HG02759 (cell line): ENCODE measurements at regions not wholly inside any gene's neighbourhood (a gene's known extent, or its start where the extent isn't known, plus 50 kb on each side); places are given as distances from the start of the nearest gene placed in this dataset.
"Not testable (repeated sequence)": the region's sequence is repeated elsewhere in the genome, so short reads cannot be mapped to it uniquely, and the experiment has no call there.

Experiments
- ATAC-seq: cut with Tn5 transposase; IDR thresholded peaks from one replicate; pipeline ENCODE4 v1.9.1; 2021; ENCODE audit warnings: mild to moderate bottlenecking, moderate library complexity; ENCODE audit not compliant: unreplicated experiment

- ATAC-seq: no peak
Measured at GRCh38 chr1:10910681-10911489, 101.6 kb upstream of the TARDBP start.

DNA sequence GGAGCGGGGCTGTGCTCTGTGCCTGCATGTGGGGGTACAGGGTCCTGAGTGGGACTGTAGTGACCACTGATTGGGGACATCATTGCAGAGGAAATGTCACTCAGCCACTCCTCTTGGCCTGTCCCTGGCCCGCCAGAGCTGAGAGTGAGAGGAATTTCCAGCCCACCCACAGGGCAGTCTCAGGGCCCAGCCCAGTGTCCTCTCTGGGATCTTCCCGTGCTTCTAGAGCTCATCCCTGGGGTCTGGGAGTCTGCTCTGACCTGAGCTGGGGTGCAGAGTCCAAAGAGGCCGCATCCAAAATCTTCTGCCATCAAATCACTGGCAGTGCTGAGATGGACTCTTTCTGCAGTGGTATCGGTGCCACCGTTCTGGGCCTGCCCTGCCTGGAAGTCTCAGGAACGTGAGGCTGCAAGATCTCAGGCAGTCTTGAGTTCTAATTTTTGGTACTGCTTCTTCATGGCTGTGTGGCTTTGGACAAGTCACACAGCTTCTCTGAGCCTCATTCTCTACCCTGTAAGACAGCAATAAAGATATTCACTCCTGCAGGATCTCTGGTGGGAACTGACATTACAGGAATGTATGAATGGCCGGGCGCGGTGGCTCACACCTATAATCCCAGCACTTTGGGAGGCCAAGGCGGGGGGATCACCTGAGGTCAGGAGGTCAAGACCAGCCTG is 100.8 kb upstream of the TARDBP start:
- no peak for ATAC-seq

GRCh38 chr1:10912441-10912840 is 100.0 kb upstream of the TARDBP start:
- no peak for ATAC-seq

DNA sequence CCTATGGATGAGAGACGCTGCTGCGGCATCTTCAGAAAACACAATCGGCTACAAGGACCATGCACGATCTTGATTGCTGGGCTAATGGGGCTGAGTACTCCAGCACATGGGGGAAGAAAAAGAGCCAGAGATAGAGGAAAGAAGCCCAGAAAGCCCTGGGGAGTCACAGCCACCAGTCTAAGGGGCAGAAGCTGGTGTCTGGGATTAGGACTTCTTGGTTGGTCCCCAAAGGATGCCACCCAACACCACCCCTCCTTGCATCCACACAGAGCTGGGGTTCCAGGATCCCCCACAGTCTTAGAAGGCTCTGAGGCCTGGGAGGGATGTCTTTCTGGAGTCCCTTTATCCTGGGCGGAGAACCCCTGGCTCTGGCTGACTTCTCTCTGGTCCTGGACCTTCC is 98.4 kb upstream of the TARDBP start:
- ATAC-seq: no peak

- no peak for ATAC-seq
Measured at GRCh38 chr1:10915594-10915993, 96.9 kb upstream of the TARDBP start.

DNA sequence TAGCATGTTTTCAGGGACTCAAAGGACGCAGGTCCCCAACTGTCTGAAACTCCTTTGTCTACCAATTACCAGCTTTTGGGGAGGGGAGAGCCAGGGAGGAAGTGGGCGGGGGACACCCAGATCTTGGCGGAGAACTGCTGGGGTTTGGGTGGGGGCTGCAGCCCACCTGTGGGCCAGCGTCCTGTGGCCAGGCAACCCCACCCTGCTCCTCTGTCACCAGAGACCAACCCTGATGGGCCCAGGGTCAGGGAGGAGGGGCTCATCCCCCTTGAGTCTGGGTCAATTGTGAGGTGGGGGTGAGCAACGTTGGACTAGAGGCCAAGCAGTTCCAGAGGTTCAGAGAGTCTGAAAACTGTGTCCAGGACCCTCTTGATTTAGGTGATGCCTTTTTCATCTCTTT is 96.1 kb upstream of the TARDBP start:
- ATAC-seq: no peak

DNA sequence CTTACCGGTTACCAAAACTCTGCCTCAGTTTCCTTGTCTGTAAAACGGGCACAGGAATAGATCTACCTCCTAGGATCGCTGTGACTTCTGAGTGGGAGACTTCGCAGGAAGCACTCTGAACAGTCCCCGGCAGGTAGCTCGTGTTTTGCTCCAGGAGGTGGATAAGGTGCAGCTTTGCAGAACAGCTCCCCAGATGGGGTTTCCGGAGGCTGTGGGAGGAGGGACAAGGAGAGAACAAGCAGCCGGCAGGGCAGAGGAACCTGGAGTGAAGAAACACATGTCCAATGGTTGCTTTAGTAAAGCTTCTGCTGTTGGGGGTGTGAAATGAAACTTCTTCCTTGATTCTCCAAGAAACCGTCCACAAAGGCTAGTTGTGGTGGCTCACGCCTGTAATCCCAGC is 95.5 kb upstream of the TARDBP start:
- no peak for ATAC-seq

DNA sequence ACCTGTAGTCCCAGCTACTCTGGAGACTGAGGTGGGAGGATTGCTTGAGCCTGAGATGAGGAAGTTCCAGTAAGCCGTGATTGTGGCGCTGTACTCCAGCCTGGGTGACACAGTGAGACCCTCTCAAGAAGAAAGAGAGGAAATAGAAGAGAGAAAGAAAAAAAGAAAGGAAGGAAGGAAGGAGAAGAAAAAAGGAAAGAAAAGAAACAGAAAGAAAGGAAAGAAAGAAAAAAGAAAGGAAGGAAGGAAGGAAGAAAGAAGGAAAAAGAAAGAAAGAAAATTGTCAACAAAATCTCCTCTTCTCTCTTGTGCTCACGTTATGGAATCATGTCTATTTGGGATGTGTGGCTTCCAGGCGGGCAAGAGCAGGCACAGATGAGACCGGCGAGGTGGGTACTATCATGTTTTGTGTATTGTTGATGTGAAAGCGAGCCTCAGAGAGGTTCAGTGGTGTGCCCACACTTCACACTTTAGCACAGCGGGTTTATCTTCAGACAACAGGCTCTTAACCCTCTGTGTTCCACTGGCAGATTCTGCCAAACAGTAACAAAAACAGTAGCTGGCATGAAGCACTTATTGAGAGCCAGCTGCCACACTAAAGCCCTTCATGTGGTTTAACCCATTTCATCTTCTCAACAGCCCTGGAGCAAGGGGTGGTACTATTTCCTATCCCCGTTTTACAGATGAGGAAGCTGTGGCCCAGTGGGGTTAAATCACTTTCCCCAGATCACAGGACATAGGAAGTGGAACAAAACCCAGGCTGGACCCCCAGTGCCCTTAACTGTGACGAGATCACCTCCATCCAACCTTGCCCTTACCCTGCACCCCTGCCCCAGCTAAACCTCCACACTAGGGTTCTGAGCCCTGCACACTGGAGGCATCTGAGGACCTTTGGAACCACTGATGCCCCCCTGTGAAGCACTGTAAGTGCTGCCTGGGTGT is 94.7 kb upstream of the TARDBP start:
- no peak for ATAC-seq

DNA sequence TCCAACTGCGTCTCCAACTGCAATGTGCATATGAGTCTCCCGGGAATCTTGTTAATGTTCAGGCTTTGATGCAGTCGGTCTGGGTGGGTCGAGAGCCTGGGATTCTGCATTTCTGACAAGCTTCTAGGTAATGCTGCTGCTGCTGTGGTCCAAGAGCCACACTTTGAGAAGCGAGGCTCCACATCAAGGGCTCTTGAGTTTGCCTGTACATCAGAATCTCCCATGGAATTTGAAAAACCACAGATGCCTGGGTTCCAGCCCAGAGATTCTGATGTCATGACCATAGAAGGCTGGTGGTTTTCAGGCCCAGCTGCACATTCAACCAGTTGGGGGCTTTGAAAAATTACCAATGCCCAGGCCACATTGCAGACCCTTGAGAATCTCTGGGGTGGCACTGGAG is 93.9 kb upstream of the TARDBP start:
- ATAC-seq: no peak

GRCh38 chr1:10920063-10920626 is 92.3 kb upstream of the TARDBP start:
- no peak for ATAC-seq

GRCh38 chr1:10922315-10923060 is 90.0 kb upstream of the TARDBP start:
- ATAC-seq: not testable (repeated sequence)

GRCh38 chr1:10924030-10924429 is 88.4 kb upstream of the TARDBP start:
- no peak for ATAC-seq

GRCh38 chr1:10928654-10929053 is 83.8 kb upstream of the TARDBP start:
- ATAC-seq: no peak

DNA sequence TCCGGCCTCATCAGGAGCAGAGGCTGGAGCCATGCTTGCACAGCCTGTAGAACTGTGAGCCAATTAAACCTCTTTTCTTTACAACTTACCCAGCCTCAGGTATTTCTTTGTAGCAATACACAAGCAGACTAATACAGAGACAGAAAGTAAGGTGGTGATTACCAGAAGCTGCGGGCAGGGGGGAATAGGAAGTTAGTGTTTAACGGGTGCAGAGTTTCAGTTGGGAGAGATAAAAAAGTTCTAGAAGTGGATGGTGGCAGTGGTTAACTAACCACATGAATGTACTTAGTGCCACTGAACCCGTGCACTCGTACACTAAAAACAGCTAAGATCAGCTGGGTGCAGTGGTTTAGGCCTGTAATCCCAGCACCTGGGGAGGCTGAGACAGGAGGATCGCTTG is 80.4 kb upstream of the TARDBP start:
- no peak for ATAC-seq

GRCh38 chr1:10934150-10934818 is 78.2 kb upstream of the TARDBP start:
- no peak for ATAC-seq

- no peak for ATAC-seq
Measured at GRCh38 chr1:10935246-10935645, 77.2 kb upstream of the TARDBP start.

DNA sequence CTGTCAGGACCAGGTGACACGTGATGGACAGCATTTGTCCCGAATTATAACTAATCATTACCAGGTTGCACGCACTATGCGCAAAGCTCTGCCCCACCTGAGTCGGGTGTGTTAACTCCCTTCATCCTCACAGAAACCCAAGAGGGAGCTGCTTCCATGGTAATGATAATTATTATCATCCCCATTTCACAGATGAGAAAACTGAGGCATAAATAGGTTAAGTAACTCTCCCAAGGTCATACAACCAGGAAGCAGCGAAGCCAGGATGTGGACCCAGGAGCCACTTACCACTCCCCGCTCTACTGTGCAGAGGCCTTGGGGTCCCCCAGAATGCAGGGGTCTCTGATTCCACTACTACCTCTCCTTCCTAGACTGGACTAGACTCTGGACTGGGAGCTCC is 76.7 kb upstream of the TARDBP start:
- ATAC-seq: no peak

DNA sequence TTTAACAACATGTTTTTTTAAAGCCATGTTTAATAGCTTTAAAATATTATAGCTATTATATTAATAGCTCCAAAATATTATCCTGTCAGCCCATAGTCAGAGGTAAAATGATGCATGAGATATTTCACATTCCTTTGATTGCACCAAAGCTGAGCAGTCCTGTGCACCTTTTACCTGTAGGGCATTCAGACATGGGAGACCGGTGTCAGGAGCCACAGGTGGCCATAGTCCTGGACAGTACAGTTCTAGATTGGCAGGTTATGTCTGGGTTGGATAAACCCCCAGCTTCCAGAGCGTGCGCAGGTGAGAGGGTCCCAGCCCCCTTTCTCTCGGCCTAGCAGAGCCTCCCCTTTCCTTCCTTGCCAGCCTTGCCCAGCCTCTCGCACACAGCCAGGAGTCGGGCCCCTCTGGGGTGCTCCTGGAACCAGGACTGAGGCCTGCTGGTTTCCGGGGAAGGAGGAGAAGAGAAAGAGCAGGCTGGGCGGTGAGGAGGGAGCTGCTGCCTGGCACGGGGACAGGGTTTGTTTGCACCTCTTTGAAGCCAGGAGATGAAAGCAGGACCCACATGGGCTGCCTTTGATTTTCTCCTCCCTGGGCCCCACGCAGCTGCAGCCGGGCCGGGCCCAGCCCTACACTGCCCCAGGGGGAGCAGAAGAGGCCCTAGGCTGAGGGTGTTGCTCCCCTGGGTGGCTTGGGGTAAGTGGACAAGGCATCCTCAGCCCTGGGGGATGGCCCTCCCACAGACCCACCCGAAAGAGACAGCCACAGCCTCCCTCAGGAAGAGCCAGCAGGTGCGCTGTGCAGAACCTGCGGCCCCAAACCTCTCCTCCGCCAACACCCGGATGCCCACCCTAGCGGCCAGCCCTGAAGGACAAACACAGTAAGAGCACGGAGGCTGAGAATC is 75.2 kb upstream of the TARDBP start:
- no peak for ATAC-seq
